Activated CD4-positive, alpha-beta T cell treated with anti-CD3 and anti-CD28 coated beads, Interleukin-2, amount 50 U/mL, for 4 hours (primary cell): ENCODE measurements at regions not wholly inside any gene's neighbourhood (a gene's known extent, or its start where the extent isn't known, plus 50 kb on each side); places are given as distances from the start of the nearest gene placed in this dataset.
"Not testable (repeated sequence)": the region's sequence is repeated elsewhere in the genome, so short reads cannot be mapped to it uniquely, and the experiment has no call there.

Experiments
- DNase-seq, 2 experiments: peaks; one replicate each; pipeline ENCODE4 v3.0.0-alpha.2; 2020

GRCh38 chr6:142016666-142017065 lies 116.1 kb upstream of the GJE1 start:
- DNase-seq, result not testable (repeated sequence)

DNA sequence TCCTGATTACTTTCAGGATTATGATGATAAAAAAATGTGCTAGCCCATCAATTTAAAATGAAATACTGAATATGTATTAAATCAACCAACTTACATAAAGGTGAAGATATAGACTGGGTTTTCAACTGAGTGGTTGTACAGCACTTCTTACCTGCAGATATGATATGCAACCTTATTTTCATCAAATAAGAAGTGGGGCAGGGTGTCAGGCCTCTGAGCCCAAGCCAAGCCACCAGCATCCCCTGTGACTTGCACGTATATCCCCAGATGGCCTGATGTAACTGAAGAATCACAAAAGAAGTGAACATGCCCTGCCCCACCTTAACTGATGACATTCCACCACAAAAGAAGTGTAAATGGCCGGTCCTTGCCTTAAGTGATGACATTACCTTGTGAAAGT lies 117.3 kb upstream of the GJE1 start:
- not testable (repeated sequence) for DNase-seq

- DNase-seq, result no peak
Observed at GRCh38 chr6:142015011-142015410, 117.7 kb upstream of the GJE1 start.

DNA sequence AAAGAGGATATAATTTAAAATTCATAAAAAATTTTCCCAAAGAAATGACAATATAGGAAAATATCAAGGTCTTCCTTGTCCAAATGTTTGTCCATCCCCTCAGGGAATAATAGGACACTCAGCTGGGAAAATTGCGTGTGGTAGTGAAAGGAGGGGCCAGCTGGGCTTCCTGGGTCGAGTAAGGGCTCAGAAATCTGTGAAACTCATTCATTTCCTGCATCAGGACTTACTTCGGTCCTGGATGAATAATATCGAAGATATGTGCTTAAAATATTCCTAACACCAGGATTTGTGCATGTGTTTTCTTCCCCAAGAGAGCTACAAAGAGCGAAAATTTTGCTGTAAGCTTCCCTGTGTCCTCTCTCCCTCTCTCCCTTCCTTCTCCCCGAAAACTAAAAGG lies 118.2 kb upstream of the GJE1 start:
- no peak for DNase-seq

DNA sequence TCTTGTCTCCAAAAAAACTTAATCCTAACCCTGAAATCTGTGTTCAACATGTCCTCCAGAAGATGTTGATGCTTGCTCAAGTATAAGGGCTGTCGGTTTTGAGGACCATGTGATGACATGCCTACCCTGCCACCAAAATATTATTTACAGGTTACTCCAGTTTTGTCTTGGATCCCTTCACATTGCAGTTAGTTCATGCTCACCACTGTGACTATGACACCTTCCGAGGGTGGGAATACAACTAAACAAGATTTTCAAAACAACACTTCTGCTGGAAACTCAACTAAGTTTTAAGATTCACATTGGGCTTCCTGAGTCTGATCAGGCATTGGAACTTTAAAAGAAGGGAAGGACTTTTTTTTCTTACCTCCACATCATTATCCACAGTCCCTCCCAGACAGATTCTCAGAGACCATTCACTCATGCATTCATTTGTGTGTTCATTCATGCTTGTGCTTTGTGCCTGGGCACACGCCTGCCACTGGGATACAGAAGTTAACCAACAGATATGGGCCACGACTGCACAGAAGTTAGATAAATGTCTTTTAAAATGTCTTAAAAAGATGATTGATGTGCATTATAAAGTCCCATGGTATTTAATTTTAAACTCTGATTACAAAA lies 118.7 kb upstream of the GJE1 start:
- no peak for DNase-seq

DNA sequence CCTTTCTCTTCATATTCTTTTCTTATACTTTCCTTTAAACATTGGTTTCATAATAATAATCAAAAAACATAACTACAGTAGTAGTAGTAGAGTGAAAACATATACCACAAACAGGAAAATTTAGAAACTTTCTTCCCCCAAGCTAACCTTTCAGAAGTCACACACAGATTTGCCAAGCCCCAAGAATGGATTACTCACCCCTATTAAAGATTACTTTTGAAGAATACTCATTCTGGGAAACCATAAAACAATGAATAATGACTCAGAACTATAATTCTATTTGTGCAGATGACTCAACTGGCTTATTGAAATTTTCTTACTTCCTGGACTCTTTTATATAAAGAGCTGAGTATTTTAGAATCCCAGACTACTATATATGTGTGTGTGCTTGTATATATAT lies 119.4 kb upstream of the GJE1 start:
- no peak for DNase-seq

DNA sequence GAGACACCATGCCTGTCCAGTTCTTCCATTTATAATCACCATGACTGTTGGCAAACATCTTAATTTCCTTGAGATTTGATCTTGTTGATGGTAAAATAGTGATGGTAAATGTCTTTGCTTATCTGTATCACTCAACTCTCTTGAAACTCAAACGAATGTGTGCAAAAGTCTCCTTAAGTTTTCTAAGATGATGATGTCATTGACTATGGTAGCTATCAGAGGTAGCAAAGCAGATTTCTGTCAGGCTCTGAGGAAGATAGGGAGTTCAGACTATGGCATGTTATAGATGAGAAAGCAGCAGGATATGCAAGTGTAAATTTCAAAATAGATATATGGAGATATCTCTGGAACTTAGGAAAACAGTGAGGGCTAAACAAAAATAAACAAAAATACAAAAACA lies 121.0 kb upstream of the GJE1 start:
- no peak for DNase-seq

DNA sequence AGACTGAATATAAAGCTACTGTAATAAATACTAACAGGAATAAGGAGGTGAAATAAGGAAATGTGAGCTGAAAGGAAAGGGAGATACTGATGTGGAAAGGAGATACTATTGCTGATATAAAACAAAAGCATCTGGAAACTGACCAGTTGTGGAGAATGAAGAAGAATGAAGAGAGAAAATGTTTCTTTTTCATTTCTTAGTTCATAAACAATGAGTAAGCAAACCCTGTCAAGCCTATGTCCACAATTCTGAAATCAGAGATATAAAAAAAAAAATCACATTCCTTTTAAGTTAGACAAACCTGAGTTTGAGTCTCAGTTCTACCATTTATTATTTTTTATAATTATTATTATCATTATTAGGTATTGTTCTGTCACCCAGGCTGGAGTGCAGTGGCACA lies 121.6 kb upstream of the GJE1 start:
- no peak for DNase-seq

DNA sequence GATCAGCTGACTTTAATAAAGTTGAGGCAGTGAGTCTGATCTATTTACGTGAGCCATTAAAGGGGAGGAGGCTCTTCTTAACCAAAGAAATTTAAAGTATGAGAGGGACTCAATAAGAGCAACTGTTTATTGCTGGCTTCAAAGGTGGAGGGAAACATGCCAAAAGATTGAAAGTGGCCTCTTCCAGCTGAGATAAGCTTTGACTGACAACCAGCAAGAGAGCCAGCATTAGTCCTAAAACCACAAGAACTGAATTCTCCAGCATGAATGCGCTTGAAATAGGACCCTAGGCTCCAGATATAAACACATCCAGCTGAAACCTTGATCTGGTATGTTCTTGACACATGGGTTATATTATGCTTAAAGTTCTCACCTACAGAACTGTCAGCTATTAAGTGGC lies 123.1 kb upstream of the GJE1 start:
- no peak for DNase-seq

- DNase-seq, result no peak
Observed at GRCh38 chr6:142008781-142009180, 123.9 kb upstream of the GJE1 start.

GRCh38 chr6:142008016-142008735 lies 124.5 kb upstream of the GJE1 start:
- DNase-seq, result no peak

DNA sequence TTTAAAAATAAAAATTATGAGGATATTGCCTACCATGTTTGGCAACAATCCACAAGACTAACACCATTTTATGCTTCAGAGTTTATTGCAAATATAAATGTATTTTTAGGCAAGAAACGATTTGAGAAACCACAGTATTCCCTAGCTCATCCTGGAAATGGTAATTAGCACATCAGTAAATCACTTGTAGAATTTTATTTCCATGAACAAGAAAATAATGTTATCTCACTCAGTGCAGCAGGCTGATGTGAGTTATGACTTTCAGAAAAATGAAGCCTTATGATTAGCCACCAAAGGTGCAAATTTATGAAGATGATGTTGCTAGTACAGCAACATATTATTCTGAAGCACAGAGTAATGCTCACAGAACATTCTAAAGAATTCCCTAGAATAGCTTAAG lies 127.7 kb upstream of the GJE1 start:
- DNase-seq, result no peak

GRCh38 chr6:142002825-142003405 lies 129.8 kb upstream of the GJE1 start:
- DNase-seq, result no peak

GRCh38 chr6:141996823-141997222 lies 135.9 kb upstream of the GJE1 start:
- DNase-seq, result no peak

DNA sequence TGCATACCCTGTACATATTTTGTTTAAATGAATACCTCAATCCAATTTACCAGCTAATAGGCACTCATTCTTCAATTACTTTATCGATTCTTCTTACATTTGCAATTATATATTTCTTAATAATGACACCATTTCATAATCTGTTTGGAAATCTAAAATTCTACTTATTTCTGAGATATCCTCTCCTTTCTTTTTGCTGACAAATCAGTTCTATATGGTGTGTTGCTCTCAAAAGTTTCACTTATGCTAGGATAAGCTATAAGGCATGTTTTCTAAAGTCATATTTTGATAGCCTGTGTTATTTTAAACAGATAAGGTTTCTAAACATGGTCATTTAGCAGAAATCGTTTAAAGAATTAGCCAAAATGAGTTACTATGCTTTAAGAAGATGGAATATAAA lies 140.6 kb upstream of the GJE1 start:
- DNase-seq, result no peak

GRCh38 chr6:141990840-141991239 lies 141.9 kb upstream of the GJE1 start:
- DNase-seq, result no peak

DNA sequence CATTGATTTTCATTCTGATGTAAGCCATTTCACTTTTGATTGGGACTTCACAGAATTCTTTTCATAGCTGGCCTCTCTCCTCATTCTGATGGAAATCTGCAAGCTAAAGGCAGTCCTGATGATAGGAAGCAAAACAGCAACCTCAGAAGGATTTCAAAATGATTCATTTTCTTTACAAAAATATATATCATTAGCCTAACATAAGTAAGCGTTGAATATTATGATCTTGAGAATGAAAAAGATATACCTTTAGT lies 143.1 kb upstream of the GJE1 start:
- DNase-seq, result no peak

DNA sequence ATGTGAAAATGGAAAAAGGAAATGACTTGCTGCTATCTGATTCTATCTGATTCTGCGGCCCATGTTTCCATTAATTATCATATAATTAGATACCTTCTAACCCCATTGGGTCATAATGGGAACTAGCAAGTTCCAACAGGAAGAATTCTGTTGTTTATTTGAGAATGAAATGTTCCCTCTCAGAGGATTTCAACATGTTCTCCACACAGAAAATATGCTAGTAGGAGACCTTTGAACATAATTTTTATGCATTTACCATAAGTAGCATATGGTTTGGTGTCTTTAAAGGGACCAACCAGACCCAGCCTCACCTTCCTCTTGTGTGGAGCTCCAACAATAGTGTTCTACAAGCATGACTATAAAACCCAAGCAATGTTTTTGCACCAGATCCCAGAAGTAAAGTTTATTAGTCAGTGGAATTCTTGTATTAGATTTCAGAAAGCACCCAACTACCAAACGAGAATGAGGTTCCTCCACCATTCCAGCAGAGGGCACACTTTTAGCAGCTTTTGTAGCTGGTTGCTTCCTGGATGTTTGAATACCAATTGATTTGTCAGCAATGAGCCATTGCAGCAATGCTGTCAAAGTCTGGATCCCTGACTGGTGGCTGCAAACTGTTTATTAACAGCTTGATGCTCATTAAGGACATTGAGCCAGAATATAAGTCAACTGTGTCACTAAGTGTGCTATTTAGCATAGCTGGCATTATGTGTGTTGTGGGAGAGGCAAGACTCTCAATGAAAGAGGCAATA lies 143.6 kb upstream of the GJE1 start:
- DNase-seq, result peak in 1 of 2 experiments; percentile 2

DNA sequence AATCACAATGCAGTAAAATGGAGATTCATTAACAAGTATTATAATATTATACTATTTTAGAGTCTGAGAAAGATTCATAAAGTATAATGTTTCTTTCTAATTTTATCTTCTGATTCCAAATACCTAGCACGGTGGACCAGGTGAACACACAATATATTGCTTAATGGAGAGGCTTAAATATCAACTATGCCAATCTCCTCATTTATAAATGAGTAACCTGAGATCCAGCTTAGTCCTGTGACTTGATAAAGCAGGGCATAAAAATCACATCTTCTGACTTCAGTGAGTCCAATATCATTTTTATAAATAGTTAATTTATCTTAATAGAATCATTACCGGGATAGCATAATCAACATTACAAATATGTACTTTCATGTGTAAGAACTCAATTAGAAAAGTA lies 144.4 kb upstream of the GJE1 start:
- no peak for DNase-seq

GRCh38 chr6:141986457-141986856 lies 146.3 kb upstream of the GJE1 start:
- no peak for DNase-seq

GRCh38 chr6:141981190-141981589 lies 151.5 kb upstream of the GJE1 start:
- DNase-seq, result no peak

DNA sequence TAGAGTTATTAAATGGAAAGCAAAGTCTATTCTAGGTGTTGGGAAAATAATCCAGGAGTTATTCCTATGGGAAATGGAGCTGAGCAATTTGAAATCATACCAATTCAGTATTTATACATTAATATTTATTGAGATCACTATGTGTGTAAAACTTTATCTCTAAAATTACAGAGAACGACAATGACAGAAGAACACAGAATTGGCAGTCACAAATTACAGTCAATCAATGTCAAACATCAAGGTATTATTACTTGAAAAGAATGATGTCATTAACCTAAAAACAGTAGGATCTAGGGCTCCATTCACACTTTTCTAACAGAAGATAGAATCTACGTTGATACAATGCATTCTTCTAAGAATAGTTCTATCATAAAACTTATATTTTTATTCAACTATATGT lies 154.9 kb upstream of the GJE1 start:
- DNase-seq, result no peak

- DNase-seq, result no peak
Observed at GRCh38 chr6:141976994-141977393, 155.7 kb upstream of the GJE1 start.

- DNase-seq, result not testable (repeated sequence)
Observed at GRCh38 chr6:141969768-141970415, 162.8 kb upstream of the GJE1 start.
